ENCODE measurements at regions not wholly inside any gene's neighbourhood (a gene's known extent, or its start where the extent isn't known, plus 50 kb on each side); places are given as distances from the start of the nearest gene placed in this dataset.

DNA sequence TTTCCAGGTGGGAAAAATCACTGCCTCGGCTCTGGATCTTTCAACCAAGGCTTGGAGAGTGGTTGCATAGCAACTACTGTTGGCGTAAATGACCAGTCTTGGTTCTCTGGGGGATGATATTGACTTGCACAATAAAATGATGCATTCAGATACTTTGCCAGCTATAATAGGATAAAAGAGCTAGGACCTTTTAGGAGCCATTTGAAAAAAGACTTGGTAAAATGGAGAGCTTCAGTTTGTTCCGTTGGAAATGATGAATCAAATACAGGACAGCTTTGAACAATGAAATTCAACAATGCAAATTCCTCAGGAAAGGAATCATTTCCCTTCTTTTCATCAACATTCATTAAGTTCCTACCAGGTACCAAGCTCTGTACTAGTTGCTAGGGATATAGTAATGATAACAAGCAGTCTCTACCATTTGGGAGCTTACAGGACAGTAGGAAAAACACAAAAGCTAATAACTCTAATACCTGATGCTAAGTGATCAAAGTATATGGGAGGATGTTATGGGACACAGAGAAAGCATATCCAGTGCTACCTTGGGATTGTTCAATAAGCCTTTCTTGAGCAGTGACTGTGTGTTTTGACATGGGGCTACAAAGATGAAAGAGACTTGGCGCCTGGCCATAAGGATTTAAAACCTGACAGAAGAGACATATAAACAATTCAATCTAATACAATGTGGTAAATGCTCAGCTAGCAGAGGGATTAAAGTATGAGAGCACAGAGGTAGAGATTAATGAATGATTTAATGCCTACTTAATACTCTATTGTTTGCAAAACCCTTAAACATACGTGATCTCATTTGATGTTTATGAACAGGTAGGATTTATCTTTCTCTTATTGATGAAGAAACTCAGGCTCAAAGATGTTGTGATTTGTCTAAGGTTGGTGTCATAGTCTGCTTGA is 110.7 kb downstream of the QPCT start:
- Histone ChIP-seq H3K9ac (ENCODE audit: low read depth in 1 of 3, low read length in 3 of 3) (no peak overlapping the region), H3K27ac (ENCODE audit: low read depth, low read length) (no peak overlapping the region), H3K4me3 (ENCODE audit: low read length in 3 of 3) (no peak overlapping the region)

GRCh38 chr2:37456479-37456878 is 112.0 kb downstream of the QPCT start:
- Histone ChIP-seq H3K4me3 (ENCODE audit: low read length in 3 of 3) (no peak overlapping the region), H3K9me3 (ENCODE audit: control insufficient read depth in 3 of 3, low read length in 3 of 3) (no peaks in the 10 kb centered on the region), H3K4me1 (ENCODE audit: control insufficient read depth in 3 of 3, insufficient read depth in 3 of 3, low read length in 3 of 3) (peaks cover 3 to 10% (median 8%) of the 10 kb centered on the region in 3 donors), H3K27me3 (ENCODE audit: control insufficient read depth in 3 of 3, insufficient read depth in 3 of 3, low read length in 3 of 3) (no peaks in the 10 kb centered on the region), H3K27ac (ENCODE audit: low read depth, low read length) (no peak overlapping the region), H3K36me3 (ENCODE audit: control insufficient read depth in 3 of 3, insufficient read depth in 3 of 3, low read length in 3 of 3) (no peaks in the 10 kb centered on the region), H3K9ac (ENCODE audit: low read depth in 1 of 3, low read length in 3 of 3) (no peak overlapping the region)

More for the DNA sequence above, 110.7 kb downstream of the QPCT start:
- no peaks in the 10 kb centered on the region for H3K9me3 ChIP-seq (ENCODE audit: control insufficient read depth in 3 of 3, low read length in 3 of 3)
- H3K27me3 ChIP-seq (ENCODE audit: control insufficient read depth in 3 of 3, insufficient read depth in 3 of 3, low read length in 3 of 3) = no peaks in the 10 kb centered on the region
- peaks cover 3 to 10% (median 8%) of the 10 kb centered on the region in 3 donors for H3K4me1 ChIP-seq (ENCODE audit: control insufficient read depth in 3 of 3, insufficient read depth in 3 of 3, low read length in 3 of 3)
- no peaks in the 10 kb centered on the region for H3K36me3 ChIP-seq (ENCODE audit: control insufficient read depth in 3 of 3, insufficient read depth in 3 of 3, low read length in 3 of 3)

GRCh38 chr2:37457401-37457901 is 113.0 kb downstream of the QPCT start:
- no peaks in the 10 kb centered on the region for H3K36me3 ChIP-seq (ENCODE audit: control insufficient read depth in 3 of 3, insufficient read depth in 3 of 3, low read length in 3 of 3)
- no peak overlapping the region for H3K27ac ChIP-seq (ENCODE audit: low read depth, low read length)
- no peaks in the 10 kb centered on the region for H3K27me3 ChIP-seq (ENCODE audit: control insufficient read depth in 3 of 3, insufficient read depth in 3 of 3, low read length in 3 of 3)
- H3K9ac ChIP-seq (ENCODE audit: low read depth in 1 of 3, low read length in 3 of 3) = no peak overlapping the region
- peaks cover 3 to 10% (median 8%) of the 10 kb centered on the region in 3 donors for H3K4me1 ChIP-seq (ENCODE audit: control insufficient read depth in 3 of 3, insufficient read depth in 3 of 3, low read length in 3 of 3)
- H3K4me3 ChIP-seq (ENCODE audit: low read length in 3 of 3) = no peak overlapping the region
- H3K9me3 ChIP-seq (ENCODE audit: control insufficient read depth in 3 of 3, low read length in 3 of 3) = no peaks in the 10 kb centered on the region

DNA sequence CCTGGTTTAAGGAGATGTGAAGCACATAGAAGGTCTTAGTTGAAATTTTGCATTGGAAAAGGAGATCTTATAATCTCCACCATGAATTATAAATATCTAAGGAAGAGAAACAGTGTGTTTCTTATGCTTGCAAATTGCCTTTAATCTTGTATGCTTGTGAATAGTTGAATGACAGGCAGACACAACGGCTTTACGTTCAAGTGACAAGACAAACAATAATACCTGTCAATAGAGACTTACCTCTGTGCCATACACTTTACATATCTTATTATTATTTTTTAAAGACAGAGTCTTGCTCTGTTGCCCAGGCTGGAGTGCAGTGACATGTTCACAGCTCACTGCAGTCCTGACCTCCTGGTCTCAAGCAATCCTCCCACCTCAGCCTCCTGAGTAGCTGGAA is 113.7 kb downstream of the QPCT start:
- Histone ChIP-seq H3K4me1 (ENCODE audit: control insufficient read depth in 3 of 3, insufficient read depth in 3 of 3, low read length in 3 of 3) (peaks cover 3 to 10% (median 8%) of the 10 kb centered on the region in 3 donors), H3K9ac (ENCODE audit: low read depth in 1 of 3, low read length in 3 of 3) (no peak overlapping the region), H3K27ac (ENCODE audit: low read depth, low read length) (no peak overlapping the region), H3K27me3 (ENCODE audit: control insufficient read depth in 3 of 3, insufficient read depth in 3 of 3, low read length in 3 of 3) (no peaks in the 10 kb centered on the region), H3K9me3 (ENCODE audit: control insufficient read depth in 3 of 3, low read length in 3 of 3) (no peaks in the 10 kb centered on the region), H3K36me3 (ENCODE audit: control insufficient read depth in 3 of 3, insufficient read depth in 3 of 3, low read length in 3 of 3) (no peaks in the 10 kb centered on the region), H3K4me3 (ENCODE audit: low read length in 3 of 3) (no peak overlapping the region)

GRCh38 chr2:37459095-37459981 is 114.9 kb downstream of the QPCT start:
- Histone ChIP-seq H3K36me3 (ENCODE audit: control insufficient read depth in 3 of 3, insufficient read depth in 3 of 3, low read length in 3 of 3) (no peaks in the 10 kb centered on the region), H3K9me3 (ENCODE audit: control insufficient read depth in 3 of 3, low read length in 3 of 3) (no peaks in the 10 kb centered on the region), H3K4me3 (ENCODE audit: low read length in 3 of 3) (no peak overlapping the region), H3K27ac (ENCODE audit: low read depth, low read length) (no peak overlapping the region), H3K4me1 (ENCODE audit: control insufficient read depth in 3 of 3, insufficient read depth in 3 of 3, low read length in 3 of 3) (peaks cover 3 to 10% (median 8%) of the 10 kb centered on the region in 3 donors), H3K9ac (ENCODE audit: low read depth in 1 of 3, low read length in 3 of 3) (no peak overlapping the region), H3K27me3 (ENCODE audit: control insufficient read depth in 3 of 3, insufficient read depth in 3 of 3, low read length in 3 of 3) (no peaks in the 10 kb centered on the region)

- H3K36me3 ChIP-seq (ENCODE audit: control insufficient read depth in 3 of 3, insufficient read depth in 3 of 3, low read length in 3 of 3) = no peaks in the 10 kb centered on the region
- H3K27ac ChIP-seq (ENCODE audit: low read depth, low read length) = no peak overlapping the region
- no peaks in the 10 kb centered on the region for H3K27me3 ChIP-seq (ENCODE audit: control insufficient read depth in 3 of 3, insufficient read depth in 3 of 3, low read length in 3 of 3)
- H3K9ac ChIP-seq (ENCODE audit: low read depth in 1 of 3, low read length in 3 of 3) = no peak overlapping the region
- H3K4me3 ChIP-seq (ENCODE audit: low read length in 3 of 3) = no peak overlapping the region
- no peaks in the 10 kb centered on the region for H3K9me3 ChIP-seq (ENCODE audit: control insufficient read depth in 3 of 3, low read length in 3 of 3)
- peaks cover 3 to 10% (median 8%) of the 10 kb centered on the region in 3 donors for H3K4me1 ChIP-seq (ENCODE audit: control insufficient read depth in 3 of 3, insufficient read depth in 3 of 3, low read length in 3 of 3)
Observed at GRCh38 chr2:37460896-37461229, 116.4 kb downstream of the QPCT start.

- no peaks in the 10 kb centered on the region for H3K27me3 ChIP-seq (ENCODE audit: control insufficient read depth in 3 of 3, insufficient read depth in 3 of 3, low read length in 3 of 3)
- H3K4me1 ChIP-seq (ENCODE audit: control insufficient read depth in 3 of 3, insufficient read depth in 3 of 3, low read length in 3 of 3) = peaks cover 0 to 4% (median 3%) of the 10 kb centered on the region in 3 donors
- no peak overlapping the region for H3K9ac ChIP-seq (ENCODE audit: low read depth in 1 of 3, low read length in 3 of 3)
- no peaks in the 10 kb centered on the region for H3K36me3 ChIP-seq (ENCODE audit: control insufficient read depth in 3 of 3, insufficient read depth in 3 of 3, low read length in 3 of 3)
- no peaks in the 10 kb centered on the region for H3K9me3 ChIP-seq (ENCODE audit: control insufficient read depth in 3 of 3, low read length in 3 of 3)
- no peak overlapping the region for H3K27ac ChIP-seq (ENCODE audit: low read depth, low read length)
- H3K4me3 ChIP-seq (ENCODE audit: low read length in 3 of 3) = no peak overlapping the region
Observed at GRCh38 chr2:37464067-37464466, 119.6 kb downstream of the QPCT start.

DNA sequence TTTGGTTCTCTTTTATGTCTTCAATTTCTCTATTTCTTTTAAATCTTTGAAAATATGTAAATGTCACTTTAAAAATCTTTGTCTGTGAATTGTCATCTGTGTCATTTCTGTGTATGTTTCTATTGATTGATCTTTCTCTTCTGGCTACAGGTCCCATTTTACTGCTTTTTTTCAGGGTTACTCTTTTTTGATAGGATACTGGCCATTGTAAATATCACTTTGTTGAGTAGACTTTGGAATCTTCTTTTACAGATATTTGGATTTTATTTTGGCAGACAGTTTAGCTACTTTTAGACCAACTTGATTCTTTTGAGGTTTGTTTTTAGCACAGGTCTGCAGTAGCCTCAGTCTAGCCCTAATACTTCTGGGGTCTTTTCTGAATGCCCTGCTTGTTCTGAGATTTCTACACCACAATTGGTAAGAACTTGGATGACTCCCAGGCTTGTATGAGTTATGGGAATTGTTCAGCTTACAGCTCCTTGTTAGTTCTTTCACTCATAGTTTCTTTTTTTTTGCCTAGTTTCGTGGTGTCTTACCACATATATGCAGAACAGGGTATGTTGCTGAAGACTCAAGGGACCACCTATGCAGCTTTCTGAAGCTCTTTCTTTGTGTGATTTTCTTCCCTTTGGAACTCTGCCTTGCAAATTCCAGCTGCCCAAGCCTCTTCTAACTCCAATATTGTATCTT is 122.2 kb downstream of the QPCT start:
- no peaks in the 10 kb centered on the region for H3K36me3 ChIP-seq (ENCODE audit: control insufficient read depth in 3 of 3, insufficient read depth in 3 of 3, low read length in 3 of 3)
- no peak overlapping the region for H3K4me3 ChIP-seq (ENCODE audit: low read length in 3 of 3)
- H3K27me3 ChIP-seq (ENCODE audit: control insufficient read depth in 3 of 3, insufficient read depth in 3 of 3, low read length in 3 of 3) = no peaks in the 10 kb centered on the region
- peaks cover 0 to 4% (median 3%) of the 10 kb centered on the region in 3 donors for H3K4me1 ChIP-seq (ENCODE audit: control insufficient read depth in 3 of 3, insufficient read depth in 3 of 3, low read length in 3 of 3)
- H3K9me3 ChIP-seq (ENCODE audit: control insufficient read depth in 3 of 3, low read length in 3 of 3) = no peaks in the 10 kb centered on the region
- no peak overlapping the region for H3K9ac ChIP-seq (ENCODE audit: low read depth in 1 of 3, low read length in 3 of 3)
- no peak overlapping the region for H3K27ac ChIP-seq (ENCODE audit: low read depth, low read length)

GRCh38 chr2:37468170-37468569 is 123.7 kb downstream of the QPCT start:
- Histone ChIP-seq H3K36me3 (ENCODE audit: control insufficient read depth in 3 of 3, insufficient read depth in 3 of 3, low read length in 3 of 3) (no peaks in the 10 kb centered on the region), H3K9me3 (ENCODE audit: control insufficient read depth in 3 of 3, low read length in 3 of 3) (no peaks in the 10 kb centered on the region), H3K4me1 (ENCODE audit: control insufficient read depth in 3 of 3, insufficient read depth in 3 of 3, low read length in 3 of 3) (peaks cover 0 to 4% (median 3%) of the 10 kb centered on the region in 3 donors), H3K4me3 (ENCODE audit: low read length in 3 of 3) (no peak overlapping the region), H3K27ac (ENCODE audit: low read depth, low read length) (no peak overlapping the region), H3K9ac (ENCODE audit: low read depth in 1 of 3, low read length in 3 of 3) (no peak overlapping the region), H3K27me3 (ENCODE audit: control insufficient read depth in 3 of 3, insufficient read depth in 3 of 3, low read length in 3 of 3) (no peaks in the 10 kb centered on the region)
